ENCODE measurements at regions not wholly inside any gene's neighbourhood (a gene's known extent, or its start where the extent isn't known, plus 50 kb on each side); places are given as distances from the start of the nearest gene placed in this dataset.

GRCh38 chr1:86289161-86289560, 107.0 kb downstream of the ODF2L start (continued):
- TF ChIP-seq CHD1 (IDR thresholded peaks at IDR 0.05; ENCODE audit: low read depth, low read length) (no peak), HDAC2 (IDR thresholded peaks at IDR 0.05; ENCODE audit: borderline replicate concordance in 1 of 2, low read depth in 2 of 2, low read length in 2 of 2) (no peak), CEBPB (IDR thresholded peaks at IDR 0.05; ENCODE audit: low read depth, low read length) (no peak)

Measured in H1 (cell line).